ENCODE measurements at regions not wholly inside any gene's neighbourhood (a gene's known extent, or its start where the extent isn't known, plus 50 kb on each side); places are given as distances from the start of the nearest gene placed in this dataset.

DNA sequence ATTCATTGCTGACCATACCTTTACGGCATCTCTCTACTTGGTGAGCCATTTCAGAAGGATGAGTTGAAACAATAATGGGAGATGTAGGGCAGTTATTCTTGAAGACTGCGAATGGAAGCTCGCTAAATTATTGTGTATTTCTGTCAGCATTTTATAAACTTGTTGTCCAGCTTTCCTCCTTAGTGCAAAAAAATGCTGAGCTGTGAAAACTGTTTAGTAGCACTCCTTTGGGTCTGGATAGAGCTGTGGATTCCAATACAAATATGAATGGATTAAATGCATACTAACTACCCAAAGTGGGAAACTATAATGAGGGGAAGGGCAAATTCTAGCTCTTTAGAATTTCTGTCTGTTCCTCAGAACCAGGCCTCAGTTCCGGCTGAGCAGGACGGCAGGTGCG is 461.6 kb downstream of the TXNL1 start:
- TF ChIP-seq, protein P1, sequence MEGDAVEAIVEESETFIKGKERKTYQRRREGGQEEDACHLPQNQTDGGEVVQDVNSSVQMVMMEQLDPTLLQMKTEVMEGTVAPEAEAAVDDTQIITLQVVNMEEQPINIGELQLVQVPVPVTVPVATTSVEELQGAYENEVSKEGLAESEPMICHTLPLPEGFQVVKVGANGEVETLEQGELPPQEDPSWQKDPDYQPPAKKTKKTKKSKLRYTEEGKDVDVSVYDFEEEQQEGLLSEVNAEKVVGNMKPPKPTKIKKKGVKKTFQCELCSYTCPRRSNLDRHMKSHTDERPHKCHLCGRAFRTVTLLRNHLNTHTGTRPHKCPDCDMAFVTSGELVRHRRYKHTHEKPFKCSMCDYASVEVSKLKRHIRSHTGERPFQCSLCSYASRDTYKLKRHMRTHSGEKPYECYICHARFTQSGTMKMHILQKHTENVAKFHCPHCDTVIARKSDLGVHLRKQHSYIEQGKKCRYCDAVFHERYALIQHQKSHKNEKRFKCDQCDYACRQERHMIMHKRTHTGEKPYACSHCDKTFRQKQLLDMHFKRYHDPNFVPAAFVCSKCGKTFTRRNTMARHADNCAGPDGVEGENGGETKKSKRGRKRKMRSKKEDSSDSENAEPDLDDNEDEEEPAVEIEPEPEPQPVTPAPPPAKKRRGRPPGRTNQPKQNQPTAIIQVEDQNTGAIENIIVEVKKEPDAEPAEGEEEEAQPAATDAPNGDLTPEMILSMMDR (IDR thresholded peaks at IDR 0.05), result no peak
- TF ChIP-seq POLR2A (IDR thresholded peaks at IDR 0.05) (no peak), POLR2AphosphoS5 (IDR thresholded peaks at IDR 0.05) (no peak)

Data from prostate gland (tissue), 2 donors.